Transverse colon (tissue), 4 donors: ENCODE measurements at regions not wholly inside any gene's neighbourhood (a gene's known extent, or its start where the extent isn't known, plus 50 kb on each side); places are given as distances from the start of the nearest gene placed in this dataset.

Source experiments
- DNase-seq: peaks from one replicate; pipeline ENCODE4 v3.0.0-alpha.2; 2019
- H3K27ac ChIP-seq, 4 donors: fragments of 200-600 bp; sonication (generic); 2 replicates each; pipeline ENCODE4 v1.5.1; 2016 to 2018; ENCODE audit warnings: inconsistent platforms in 4 of 4
- H3K27me3 ChIP-seq: fragments of 200-600 bp; sonication (generic); 2 replicates; pipeline ENCODE4 v1.5.1; 2017; ENCODE audit warnings: inconsistent platforms
- H3K36me3 ChIP-seq, 4 donors: fragments of 200-600 bp; sonication (generic); 2 replicates each; pipeline ENCODE4 v1.5.1; 2017 to 2019; ENCODE audit warnings: inconsistent platforms in 4 of 4
- H3K4me1 ChIP-seq, 4 donors: fragments of 200-600 bp; sonication (generic); 2 replicates each; pipeline ENCODE4 v1.5.1; 2017 to 2020; ENCODE audit warnings: inconsistent platforms in 4 of 4
- H3K4me3 ChIP-seq, 4 donors: fragments of 200-600 bp; sonication (generic); 1 replicate in 1 of 4; 2 replicates in 3 of 4; pipeline versions ENCODE4 v1.5.1 to v1.6.1; 2017 to 2019; ENCODE audit warnings: inconsistent platforms in 4 of 4
- H3K9me3 ChIP-seq, 2 donors: fragments of 200-600 bp; sonication (generic); 2 replicates each; pipeline ENCODE4 v1.5.1; 2017 to 2019; ENCODE audit warnings: inconsistent platforms in 2 of 2
- EP300 ChIP-seq: sonication (generic); formaldehyde crosslinking; IDR thresholded peaks from one replicate; pipeline ENCODE4 v1.6.1; 2017; ENCODE audit warnings: antibody characterized with exemption, low read depth
- POLR2A ChIP-seq: fragments of 450-650 bp; IDR thresholded peaks from one replicate; pipeline ENCODE4 v1.6.1; 2016; ENCODE audit warnings: antibody characterized with exemption, mild to moderate bottlenecking, moderate library complexity
- POLR2AphosphoS5 ChIP-seq, 3 donors: sonication (generic); formaldehyde crosslinking; IDR thresholded peaks; one replicate each; pipeline ENCODE4 v1.6.1; 2016; ENCODE audit warnings: antibody characterized with exemption in 3 of 3
- WGBS, 2 donors: methylation state at CpG; one replicate each; pipeline ENCODE4 v1.1.5; 2018; ENCODE audit warnings: low coverage in 1 of 2; 5-methylcytosine and 5-hydroxymethylcytosine counted together
- in situ Hi-C, 4 donors: fragments of 200-750 bp; cut with MboI; loops; one replicate each; pipeline versions ENCODE4 v1.15.0 to v1.15.1; 2017; ENCODE audit warnings: low sequenced_read_pairs in 3 of 4, low pct_ligation_motif_present in 1 of 4, low pct_unique_long_range_greater_than_20kb in 1 of 4
- intact Hi-C: fragments of 100-400 bp; cut with DNase I; formaldehyde crosslinking; loops from one replicate; pipeline ENCODE4 v1.15.1; 2023; ENCODE audit warnings: low total_unique reads
- TF ChIP-seq, protein P1 (sequence below), 5 experiments: fragments of 200-600 bp in 3 of 5; fragments of 450-650 bp in 2 of 5; sonication (generic) in 3 of 5; IDR thresholded peaks; 1 replicate in 2 of 5; 2 replicates in 3 of 5; pipeline ENCODE4 v1.5.1; 2016 to 2017; ENCODE audit warnings: antibody characterized with exemption in 5 of 5, inconsistent platforms in 3 of 5, mild to moderate bottlenecking in 2 of 5, moderate library complexity in 1 of 5

DNA sequence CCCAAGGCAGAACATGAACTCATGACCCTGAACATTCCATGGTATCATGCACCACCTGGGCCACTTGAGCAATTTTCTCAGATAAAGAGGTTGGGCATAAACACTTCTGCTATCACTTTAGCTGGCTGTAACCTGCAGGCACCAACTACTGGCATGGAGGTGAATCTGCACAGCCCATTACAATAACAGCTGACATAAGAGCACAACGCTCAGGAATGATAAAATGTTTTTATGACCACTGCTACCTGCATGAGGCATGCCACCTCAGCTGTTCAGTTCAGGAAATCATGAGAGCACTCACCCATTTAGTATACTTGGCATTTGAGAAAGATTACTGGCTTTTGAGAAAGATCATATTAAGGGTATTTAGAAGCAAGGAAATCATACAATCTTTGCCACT is 85.7 kb upstream of the SPIN4 start:
- H3K27ac ChIP-seq: no peak overlapping the region
- intact Hi-C loops (no loop called here), in situ Hi-C loops (loop anchor here in 1 of 4 donors (25.0 kb wide), 1 partner anchor 100 kb away; no protein-coding TSS in a partner anchor)
- peaks cover 0 to 7% (median 2%) of the 10 kb centered on the region in 4 donors for H3K4me1 ChIP-seq
- TF ChIP-seq POLR2AphosphoS5 (IDR thresholded peaks at IDR 0.05) (no peak), EP300 (no peak), POLR2A (no peak)
- TF ChIP-seq, protein P1, sequence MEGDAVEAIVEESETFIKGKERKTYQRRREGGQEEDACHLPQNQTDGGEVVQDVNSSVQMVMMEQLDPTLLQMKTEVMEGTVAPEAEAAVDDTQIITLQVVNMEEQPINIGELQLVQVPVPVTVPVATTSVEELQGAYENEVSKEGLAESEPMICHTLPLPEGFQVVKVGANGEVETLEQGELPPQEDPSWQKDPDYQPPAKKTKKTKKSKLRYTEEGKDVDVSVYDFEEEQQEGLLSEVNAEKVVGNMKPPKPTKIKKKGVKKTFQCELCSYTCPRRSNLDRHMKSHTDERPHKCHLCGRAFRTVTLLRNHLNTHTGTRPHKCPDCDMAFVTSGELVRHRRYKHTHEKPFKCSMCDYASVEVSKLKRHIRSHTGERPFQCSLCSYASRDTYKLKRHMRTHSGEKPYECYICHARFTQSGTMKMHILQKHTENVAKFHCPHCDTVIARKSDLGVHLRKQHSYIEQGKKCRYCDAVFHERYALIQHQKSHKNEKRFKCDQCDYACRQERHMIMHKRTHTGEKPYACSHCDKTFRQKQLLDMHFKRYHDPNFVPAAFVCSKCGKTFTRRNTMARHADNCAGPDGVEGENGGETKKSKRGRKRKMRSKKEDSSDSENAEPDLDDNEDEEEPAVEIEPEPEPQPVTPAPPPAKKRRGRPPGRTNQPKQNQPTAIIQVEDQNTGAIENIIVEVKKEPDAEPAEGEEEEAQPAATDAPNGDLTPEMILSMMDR (IDR thresholded peaks at IDR 0.05): no peak
- H3K27me3 ChIP-seq: no peaks in the 10 kb centered on the region
- WGBS, 2 donors: 33 to 67% methylated on average over 1 of the region's 1 CpG
- no peaks in the 10 kb centered on the region for H3K9me3 ChIP-seq
- no peaks in the 10 kb centered on the region for H3K36me3 ChIP-seq
- H3K4me3 ChIP-seq: no peak overlapping the region
- no peak for DNase-seq

DNA sequence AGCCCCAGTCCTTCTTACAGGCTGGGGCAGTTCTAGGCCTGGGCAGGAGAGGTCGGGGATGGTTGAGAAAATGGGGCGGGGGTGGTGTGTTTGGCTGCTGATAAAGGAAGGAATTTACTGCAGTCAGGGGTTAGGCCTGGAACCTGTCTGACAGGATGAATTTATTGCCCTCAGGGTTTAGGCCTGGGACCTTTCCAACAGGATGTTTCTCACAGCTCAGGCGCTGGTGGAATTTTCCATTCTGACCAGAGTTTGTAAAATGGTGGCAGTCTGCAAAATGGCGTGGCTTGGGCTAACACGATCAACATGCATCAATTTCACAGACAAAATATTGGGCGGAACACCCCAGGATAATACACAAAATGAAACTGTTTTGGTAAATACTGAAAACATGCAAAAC is 83.5 kb upstream of the SPIN4 start:
- peak; percentile 55 for DNase-seq
- intact Hi-C loops: no loop called here
- WGBS, 2 donors: 60 to 90% methylated on average over 2 to 6 of the region's 6 CpGs
- TF ChIP-seq POLR2AphosphoS5 (IDR thresholded peaks at IDR 0.05): peak in 1 of 3 donors; percentile 17
- no peak for TF ChIP-seq POLR2A
- Histone ChIP-seq H3K9me3 (no peaks in the 10 kb centered on the region), H3K4me1 (peaks cover 0 to 7% (median 2%) of the 10 kb centered on the region in 4 donors), H3K4me3 (no peak overlapping the region), H3K27me3 (no peaks in the 10 kb centered on the region), H3K36me3 (no peaks in the 10 kb centered on the region), H3K27ac (peak overlapping the region in 3 of 4 donors; percentile 3 to 45 (median 24))
- in situ Hi-C loops: loop anchor here in 1 of 4 donors (25.0 kb wide), 1 partner anchor 103 kb away; no protein-coding TSS in a partner anchor

DNA sequence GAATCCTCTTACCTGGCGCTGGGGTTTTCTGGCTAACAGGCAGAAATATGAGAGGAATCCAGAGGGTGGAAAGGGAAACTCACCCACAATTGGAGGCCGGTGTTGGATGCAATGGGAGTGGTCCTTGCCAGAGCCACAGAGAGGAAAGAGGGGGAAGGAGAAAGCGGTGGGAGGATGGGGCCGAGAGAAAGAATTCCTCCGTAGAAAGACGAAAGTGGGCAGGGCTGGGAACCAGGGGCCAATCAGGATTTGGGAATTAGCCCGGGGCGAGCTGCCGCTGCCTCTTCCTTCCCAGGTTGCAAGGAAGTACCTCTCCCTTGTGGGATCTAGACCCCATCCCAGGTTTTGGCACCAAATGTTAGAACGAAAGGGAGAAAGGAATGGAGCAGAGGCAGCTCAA is 83.1 kb upstream of the SPIN4 start:
- in situ Hi-C loops: loop anchor here in 1 of 4 donors (25.0 kb wide), 1 partner anchor 103 kb away; no protein-coding TSS in a partner anchor
- Histone ChIP-seq H3K9me3 (no peaks in the 10 kb centered on the region), H3K27me3 (no peaks in the 10 kb centered on the region), H3K27ac (peak overlapping the region in 3 of 4 donors; percentile 3 to 45 (median 24)), H3K36me3 (no peaks in the 10 kb centered on the region), H3K4me3 (no peak overlapping the region), H3K4me1 (peaks cover 0 to 7% (median 2%) of the 10 kb centered on the region in 4 donors)
- intact Hi-C loops: no loop called here
- 98% methylated on average over 10 of the region's 10 CpGs; no CpG with 5 or more reads in 1 of the 2 donors for WGBS, 2 donors
- no peak for DNase-seq
- TF ChIP-seq POLR2A (no peak), POLR2AphosphoS5 (IDR thresholded peaks at IDR 0.05) (no peak), EP300 (no peak)
- TF ChIP-seq, protein P1 (IDR thresholded peaks at IDR 0.05): no peak

DNA sequence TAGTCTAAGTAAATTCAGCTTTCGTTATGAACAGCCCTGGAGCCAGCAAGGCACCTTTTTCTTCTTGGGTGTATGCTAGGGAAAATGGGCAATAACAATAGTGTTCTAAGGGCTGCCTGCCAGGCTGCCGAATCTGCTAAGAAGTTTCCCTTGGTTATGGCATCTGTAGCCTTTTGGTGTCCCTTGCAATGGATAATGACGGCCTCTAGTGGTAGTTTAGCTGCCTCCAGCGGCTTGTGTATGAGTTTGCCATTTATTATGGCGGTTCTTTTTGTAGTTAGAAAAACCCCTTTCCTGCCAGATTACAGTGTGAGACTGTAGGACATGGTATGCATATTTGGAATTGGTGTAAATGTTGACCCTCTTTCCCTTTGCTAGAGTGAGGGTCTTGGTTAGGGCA is 78.9 kb upstream of the SPIN4 start:
- no peaks in the 10 kb centered on the region for H3K9me3 ChIP-seq
- intact Hi-C loops (no loop called here), in situ Hi-C loops (loop anchor here in 1 of 4 donors (25.0 kb wide), 1 partner anchor 107 kb away; no protein-coding TSS in a partner anchor)
- no peak overlapping the region for H3K27ac ChIP-seq
- no peak for DNase-seq
- TF ChIP-seq, protein P1 (IDR thresholded peaks at IDR 0.05): no peak
- TF ChIP-seq POLR2AphosphoS5 (IDR thresholded peaks at IDR 0.05) (no peak), POLR2A (no peak), EP300 (no peak)
- WGBS, 2 donors: 72 to 90% methylated on average over 2 to 5 of the region's 5 CpGs
- H3K4me3 ChIP-seq: no peak overlapping the region
- no peaks in the 10 kb centered on the region for H3K36me3 ChIP-seq
- peaks cover 0 to 7% (median 2%) of the 10 kb centered on the region in 4 donors for H3K4me1 ChIP-seq
- no peaks in the 10 kb centered on the region for H3K27me3 ChIP-seq

DNA sequence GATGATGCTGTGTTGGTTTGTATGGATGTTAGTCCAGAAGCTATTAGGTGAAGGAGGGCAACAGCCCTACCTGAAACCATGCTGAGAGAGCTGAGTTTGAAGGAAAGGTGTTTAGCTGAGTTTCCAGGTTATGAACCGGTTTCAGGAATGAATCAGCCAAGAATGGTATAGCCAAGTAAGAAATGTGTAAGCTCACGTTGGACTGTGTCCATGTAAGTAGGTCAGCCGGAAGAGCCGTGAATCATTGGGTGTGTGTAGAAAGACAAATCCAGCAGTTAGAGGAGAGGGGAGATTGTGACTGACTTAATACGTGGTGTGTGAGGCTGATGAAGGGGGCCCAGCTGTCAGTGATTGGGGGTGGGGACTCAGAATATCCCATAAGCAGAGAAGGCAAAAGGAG is 77.2 kb upstream of the SPIN4 start:
- Histone ChIP-seq H3K27ac (no peak overlapping the region), H3K27me3 (no peaks in the 10 kb centered on the region), H3K36me3 (no peaks in the 10 kb centered on the region), H3K4me3 (no peak overlapping the region), H3K4me1 (no peaks in the 10 kb centered on the region), H3K9me3 (no peaks in the 10 kb centered on the region)
- intact Hi-C loops: no loop called here
- in situ Hi-C loops: loop anchor here in 1 of 4 donors (25.0 kb wide), 1 partner anchor 109 kb away; no protein-coding TSS in a partner anchor
- 92% methylated on average over 5 of the region's 5 CpGs; no CpG with 5 or more reads in 1 of the 2 donors for WGBS, 2 donors
- TF ChIP-seq POLR2A: no peak
- TF ChIP-seq POLR2AphosphoS5 (IDR thresholded peaks at IDR 0.05): no peak
- TF ChIP-seq, protein P1 (IDR thresholded peaks at IDR 0.05): no peak
- no peak for TF ChIP-seq EP300
- DNase-seq: no peak
